GM21360 (cell line): ENCODE measurements at regions not wholly inside any gene's neighbourhood (a gene's known extent, or its start where the extent isn't known, plus 50 kb on each side); places are given as distances from the start of the nearest gene placed in this dataset.
A peak's percentile ranks its signal among the peaks of the same experiment; 100 is the strongest.

ENCODE experiments used
- ATAC-seq: cut with Tn5 transposase; IDR thresholded peaks from one replicate; pipeline ENCODE4 v1.9.1; 2021; ENCODE audit warnings: mild to moderate bottlenecking, moderate library complexity; ENCODE audit not compliant: unreplicated experiment

- ATAC-seq, result no peak
Measured at GRCh38 chr4:152269448-152270191, 266.3 kb downstream of the FBXW7 start.

DNA sequence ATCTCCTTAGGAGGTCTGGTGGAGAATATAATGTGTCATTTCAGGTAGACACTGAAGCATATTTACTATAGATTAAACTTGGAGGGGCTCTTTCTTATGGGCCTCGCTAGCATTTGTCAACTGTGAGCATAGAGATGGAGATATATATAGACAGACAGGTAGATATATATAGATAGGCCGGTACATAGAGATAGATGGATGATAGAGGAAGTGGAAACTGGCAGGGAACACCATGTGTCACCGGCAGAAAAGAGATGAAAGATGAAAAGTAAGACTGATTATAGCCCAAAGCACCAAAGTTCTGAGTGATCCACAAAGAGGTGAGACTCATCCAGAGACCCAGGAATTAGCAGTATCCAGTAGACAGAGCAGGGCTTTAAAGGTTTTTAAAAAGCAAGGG lies 268.1 kb downstream of the FBXW7 start:
- ATAC-seq, result no peak

GRCh38 chr4:152266831-152267480 lies 268.9 kb downstream of the FBXW7 start:
- no peak for ATAC-seq

DNA sequence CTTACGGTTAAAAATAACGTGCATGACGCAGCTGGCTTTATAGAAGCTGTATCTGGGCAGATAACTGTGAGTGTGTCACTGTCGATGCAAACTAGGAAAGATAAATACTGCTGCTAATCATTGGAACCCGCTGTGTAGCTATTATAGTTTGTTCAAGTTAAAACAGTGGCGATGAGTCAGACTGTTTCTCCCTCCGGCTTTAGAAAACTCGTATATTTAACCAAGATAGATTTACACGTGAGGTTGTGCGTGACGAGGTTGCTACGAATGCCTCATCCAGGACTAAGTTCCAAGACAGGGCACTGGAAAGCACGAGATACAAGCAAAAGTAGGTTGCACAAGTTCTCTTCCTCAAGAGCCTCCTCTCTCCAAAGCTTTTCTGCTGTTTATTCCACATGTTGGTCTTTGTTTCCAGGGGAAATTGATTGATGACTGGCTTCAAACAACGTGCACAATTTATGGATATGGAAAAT lies 270.7 kb downstream of the FBXW7 start:
- no peak for ATAC-seq

DNA sequence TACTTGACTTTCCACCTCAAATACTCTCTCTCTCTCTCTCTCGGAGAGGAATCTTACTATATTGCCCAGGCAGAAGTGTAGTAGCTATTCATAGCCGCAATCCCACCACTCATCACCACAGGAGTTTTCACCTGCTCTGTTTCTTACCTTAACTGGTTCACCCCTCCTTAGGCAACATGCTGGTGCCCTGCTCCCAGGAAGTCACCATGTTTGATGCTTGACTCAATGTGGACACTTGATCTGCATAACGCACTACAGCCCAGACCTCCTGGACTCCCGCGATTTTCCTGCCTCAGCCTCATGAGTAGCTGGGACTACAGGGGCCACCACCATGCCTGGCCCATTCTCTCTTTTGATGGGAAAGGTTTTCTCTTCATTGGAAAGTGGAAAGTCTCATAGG lies 271.8 kb downstream of the FBXW7 start:
- ATAC-seq, result no peak

- no peak for ATAC-seq
Measured at GRCh38 chr4:152259866-152260265, 276.0 kb downstream of the FBXW7 start.

DNA sequence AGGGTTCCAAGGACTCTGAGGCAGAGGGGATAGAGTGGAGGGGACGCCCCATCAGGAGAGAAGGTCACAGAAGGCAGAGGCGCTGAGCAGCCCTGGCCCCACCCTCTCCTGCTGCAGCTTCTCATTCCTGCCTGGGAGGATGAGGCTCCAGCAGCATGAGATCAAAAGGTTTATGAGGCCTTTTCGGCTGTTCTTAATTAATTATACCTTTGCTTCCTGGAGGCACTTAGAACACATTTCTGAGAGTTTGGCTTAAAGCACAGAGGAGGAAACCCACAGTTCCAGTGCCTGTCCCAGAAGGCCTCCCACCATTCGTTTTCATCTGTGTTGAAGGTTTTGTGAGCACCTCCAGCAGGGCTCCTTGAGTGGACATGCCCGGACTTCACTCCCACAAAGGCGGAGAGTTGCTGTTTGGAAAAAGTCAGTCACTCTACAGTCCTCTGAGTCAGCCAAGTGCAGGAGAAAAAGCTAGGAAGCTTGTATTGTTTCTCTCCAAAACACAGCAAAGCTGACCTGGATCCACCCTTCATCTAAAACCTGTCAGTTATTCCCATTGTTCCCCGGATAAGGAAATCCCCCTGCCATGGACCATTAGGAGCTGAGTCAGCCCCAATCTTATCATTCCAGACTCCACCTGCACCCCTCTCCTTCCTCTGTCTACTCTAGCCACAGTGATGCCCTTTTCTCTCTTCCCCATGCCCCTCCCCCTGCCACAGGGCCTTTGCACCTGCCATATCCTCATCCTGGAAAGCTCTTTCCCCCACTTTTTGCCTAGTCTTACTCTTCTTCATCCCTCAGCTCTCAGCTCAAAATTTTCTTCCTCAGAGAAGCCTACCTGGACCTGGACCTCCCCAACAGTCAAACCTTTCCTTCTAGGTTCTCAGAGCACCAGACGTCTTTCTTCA lies 276.8 kb downstream of the FBXW7 start:
- ATAC-seq, result no peak

- no peak for ATAC-seq
Measured at GRCh38 chr4:152258391-152258790, 277.5 kb downstream of the FBXW7 start.

- ATAC-seq, result no peak
Measured at GRCh38 chr4:152257601-152258066, 278.3 kb downstream of the FBXW7 start.

DNA sequence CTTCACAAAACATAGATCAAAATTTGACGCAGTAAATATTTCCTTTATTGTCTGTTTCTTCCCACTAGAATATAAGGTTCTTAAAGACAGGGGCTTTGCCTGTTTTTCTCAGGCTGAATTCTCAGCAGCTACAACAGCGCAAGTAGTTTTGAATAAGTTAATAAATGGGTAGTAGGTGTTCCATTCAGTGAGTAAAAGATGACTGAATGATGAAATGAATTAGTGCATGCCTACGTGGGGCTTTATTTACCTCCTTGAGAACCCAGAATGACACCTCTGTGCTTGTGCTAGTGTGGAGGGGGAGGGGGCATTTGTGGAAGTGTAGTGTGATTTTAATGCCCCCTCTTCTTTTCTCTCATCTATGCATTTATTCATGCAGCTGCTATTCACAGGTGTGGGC lies 278.9 kb downstream of the FBXW7 start:
- no peak for ATAC-seq

DNA sequence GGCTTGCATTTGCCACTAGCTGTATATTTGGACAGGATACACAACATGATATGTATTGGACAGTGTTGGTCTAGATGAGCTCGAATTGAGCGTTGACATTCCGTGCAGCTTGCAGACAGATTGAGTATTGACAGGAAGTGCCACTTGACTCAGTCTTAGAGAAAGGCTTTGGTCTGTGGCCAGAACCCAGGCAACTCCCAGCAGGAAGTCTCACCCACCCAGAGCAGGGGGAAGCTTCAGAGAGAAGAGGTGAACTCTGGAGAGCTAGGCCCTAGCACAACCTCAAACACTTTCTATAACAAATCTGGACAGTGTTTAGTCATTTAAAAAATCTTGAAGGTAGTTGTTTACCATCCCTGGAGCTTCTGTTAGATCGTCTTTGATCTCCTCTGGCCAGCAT lies 280.5 kb downstream of the FBXW7 start:
- peak; percentile 93 for ATAC-seq

- ATAC-seq, result no peak
Measured at GRCh38 chr4:152248347-152248746, 287.5 kb downstream of the FBXW7 start.

- ATAC-seq, result no peak
Measured at GRCh38 chr4:152247271-152247975, 288.5 kb downstream of the FBXW7 start.

- ATAC-seq, result no peak
Measured at GRCh38 chr4:152246659-152247058, 289.2 kb downstream of the FBXW7 start.

GRCh38 chr4:152245680-152246079 lies 290.2 kb downstream of the FBXW7 start:
- no peak for ATAC-seq

DNA sequence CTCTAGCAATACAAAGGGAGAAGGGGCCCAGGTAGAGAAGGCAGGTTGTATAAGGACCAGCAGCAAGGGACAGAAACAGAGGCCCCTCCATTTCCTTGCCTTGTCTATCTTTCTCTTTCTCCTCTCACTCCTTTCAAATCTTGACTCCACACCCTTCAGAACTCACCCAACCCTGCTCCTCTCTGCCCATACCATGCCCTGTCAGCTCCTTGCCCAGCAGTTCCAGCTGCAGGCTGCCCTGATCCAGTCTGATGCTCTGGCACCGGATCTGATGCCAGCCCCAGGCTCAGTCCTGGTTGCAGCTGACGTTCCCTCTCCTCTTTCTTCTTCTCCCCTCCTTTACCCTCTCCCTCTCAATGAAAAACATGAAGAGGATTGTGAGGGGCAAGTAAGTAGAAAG lies 291.2 kb downstream of the FBXW7 start:
- no peak for ATAC-seq

GRCh38 chr4:152243896-152244595 lies 291.8 kb downstream of the FBXW7 start:
- no peak for ATAC-seq

GRCh38 chr4:152243206-152243605 lies 292.7 kb downstream of the FBXW7 start:
- no peak for ATAC-seq

DNA sequence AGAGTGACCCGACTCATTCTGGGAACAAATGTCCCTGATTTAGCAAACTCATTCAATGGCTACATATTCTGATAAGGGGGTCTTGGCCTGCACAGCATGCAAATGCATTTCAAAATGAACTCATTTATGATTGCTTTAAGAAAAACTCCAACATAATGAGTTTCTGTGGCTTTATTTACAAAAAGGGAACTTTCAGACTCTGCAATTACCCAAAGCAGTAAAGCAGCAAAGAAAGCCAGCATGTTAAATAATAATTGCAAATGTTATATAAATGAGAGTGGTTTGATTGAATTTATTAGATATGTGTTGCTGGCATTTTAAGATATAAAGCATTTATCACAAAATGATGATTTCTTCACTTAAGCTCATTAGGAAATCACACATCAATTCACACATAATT lies 295.7 kb downstream of the FBXW7 start:
- no peak for ATAC-seq

GRCh38 chr4:152239216-152239615 lies 296.7 kb downstream of the FBXW7 start:
- ATAC-seq, result no peak
